HG03457 (cell line): ENCODE measurements at regions not wholly inside any gene's neighbourhood (a gene's known extent, or its start where the extent isn't known, plus 50 kb on each side); places are given as distances from the start of the nearest gene placed in this dataset.
"Not testable (repeated sequence)": the region's sequence is repeated elsewhere in the genome, so short reads cannot be mapped to it uniquely, and the experiment has no call there.

ENCODE experiments used
- ATAC-seq: cut with Tn5 transposase; IDR thresholded peaks from one replicate; pipeline ENCODE4 v1.9.1; 2021; ENCODE audit warnings: moderate number of reproducible peaks; ENCODE audit not compliant: unreplicated experiment

GRCh38 chr11:14573539-14574057 lies 53.4 kb upstream of the PSMA1 start:
- ATAC-seq: not testable (repeated sequence)

GRCh38 chr11:14577292-14577691 lies 57.1 kb upstream of the PSMA1 start:
- ATAC-seq: no peak

GRCh38 chr11:14577835-14578529 lies 57.8 kb upstream of the PSMA1 start:
- ATAC-seq: no peak

- ATAC-seq: peak; percentile 94
Measured at GRCh38 chr11:14578541-14578956, 58.4 kb upstream of the PSMA1 start.

- ATAC-seq: no peak
Measured at GRCh38 chr11:14579646-14580045, 59.5 kb upstream of the PSMA1 start.

- no peak for ATAC-seq
Measured at GRCh38 chr11:14582793-14583192, 60.8 kb upstream of the PDE3B start.

GRCh38 chr11:14583252-14584034 lies 60.2 kb upstream of the PDE3B start:
- ATAC-seq: no peak

- no peak for ATAC-seq
Measured at GRCh38 chr11:14584035-14584363, 59.6 kb upstream of the PDE3B start.

GRCh38 chr11:14584595-14584994 lies 59.0 kb upstream of the PDE3B start:
- ATAC-seq: no peak

- no peak for ATAC-seq
Measured at GRCh38 chr11:14585438-14585837, 58.2 kb upstream of the PDE3B start.

- ATAC-seq: no peak
Measured at GRCh38 chr11:14587258-14587657, 56.3 kb upstream of the PDE3B start.

GRCh38 chr11:14588681-14589080 lies 54.9 kb upstream of the PDE3B start:
- no peak for ATAC-seq

- ATAC-seq: no peak
Measured at GRCh38 chr11:14589421-14589820, 54.2 kb upstream of the PDE3B start.

- not testable (repeated sequence) for ATAC-seq
Measured at GRCh38 chr11:14591046-14591445, 52.6 kb upstream of the PDE3B start.

- no peak for ATAC-seq
Measured at GRCh38 chr11:14593671-14594070, 49.9 kb upstream of the PDE3B start.
